ENCODE measurements at regions not wholly inside any gene's neighbourhood (a gene's known extent, or its start where the extent isn't known, plus 50 kb on each side); places are given as distances from the start of the nearest gene placed in this dataset.

DNA sequence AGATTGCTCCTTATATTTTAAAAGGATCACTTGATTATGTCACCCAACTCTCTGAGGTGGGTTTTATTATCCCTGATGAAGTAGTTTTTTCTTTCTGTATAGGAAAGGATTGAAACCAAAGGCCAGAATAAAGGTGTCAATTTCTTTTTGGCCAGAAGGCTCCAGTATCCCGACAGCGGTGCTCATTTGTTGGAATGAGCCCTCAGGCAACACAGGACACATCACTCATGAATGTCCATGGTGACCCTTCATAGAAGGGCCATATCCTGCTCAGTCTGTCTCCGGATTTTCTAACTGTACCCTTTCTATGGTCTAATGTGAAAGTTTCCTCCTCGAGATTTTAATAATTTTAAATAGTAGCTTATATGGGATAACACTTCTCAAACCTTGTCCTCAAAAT lies 171.3 kb upstream of the USP24 start:
- TF ChIP-seq, protein P1, sequence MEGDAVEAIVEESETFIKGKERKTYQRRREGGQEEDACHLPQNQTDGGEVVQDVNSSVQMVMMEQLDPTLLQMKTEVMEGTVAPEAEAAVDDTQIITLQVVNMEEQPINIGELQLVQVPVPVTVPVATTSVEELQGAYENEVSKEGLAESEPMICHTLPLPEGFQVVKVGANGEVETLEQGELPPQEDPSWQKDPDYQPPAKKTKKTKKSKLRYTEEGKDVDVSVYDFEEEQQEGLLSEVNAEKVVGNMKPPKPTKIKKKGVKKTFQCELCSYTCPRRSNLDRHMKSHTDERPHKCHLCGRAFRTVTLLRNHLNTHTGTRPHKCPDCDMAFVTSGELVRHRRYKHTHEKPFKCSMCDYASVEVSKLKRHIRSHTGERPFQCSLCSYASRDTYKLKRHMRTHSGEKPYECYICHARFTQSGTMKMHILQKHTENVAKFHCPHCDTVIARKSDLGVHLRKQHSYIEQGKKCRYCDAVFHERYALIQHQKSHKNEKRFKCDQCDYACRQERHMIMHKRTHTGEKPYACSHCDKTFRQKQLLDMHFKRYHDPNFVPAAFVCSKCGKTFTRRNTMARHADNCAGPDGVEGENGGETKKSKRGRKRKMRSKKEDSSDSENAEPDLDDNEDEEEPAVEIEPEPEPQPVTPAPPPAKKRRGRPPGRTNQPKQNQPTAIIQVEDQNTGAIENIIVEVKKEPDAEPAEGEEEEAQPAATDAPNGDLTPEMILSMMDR (IDR thresholded peaks at IDR 0.05) = no peak
- TF ChIP-seq ZFX (IDR thresholded peaks at IDR 0.05; ENCODE audit: borderline replicate concordance) = no peak

Measured in 22Rv1 (cell line).